HEK293T (cell line): ENCODE measurements at regions not wholly inside any gene's neighbourhood (a gene's known extent, or its start where the extent isn't known, plus 50 kb on each side); places are given as distances from the start of the nearest gene placed in this dataset.

Experiments
- CTCF ChIA-PET: fragments of 350-600 bp; formaldehyde crosslinking; extraction: SDS; loops from one replicate; lab custom pipeline; 2021; ENCODE audit warnings: antibody characterized with exemption, inconsistent platforms; lab: Yijun Ruan, JAX
- POLR2A ChIA-PET: fragments of 350-600 bp; formaldehyde crosslinking; extraction: SDS; loops from one replicate; lab custom pipeline; 2020; ENCODE audit warnings: antibody characterized with exemption, inconsistent platforms; lab: Yijun Ruan, JAX
- DNase-seq: peaks from one replicate; pipeline ENCODE4 v3.0.0; 2012; ENCODE audit warnings: mixed read lengths; ENCODE audit errors: extremely low spot score
- ARNT ChIP-seq: fragments of 450-650 bp; IDR thresholded peaks from 2 replicates; pipeline ENCODE4 v1.6.1; 2017; ENCODE audit warnings: mild to moderate bottlenecking
- BHLHE40 ChIP-seq: fragments of 450-650 bp; IDR thresholded peaks from 2 replicates; pipeline ENCODE4 v1.6.1; 2016; ENCODE audit warnings: mild to moderate bottlenecking, moderate library complexity, borderline replicate concordance
- CTBP1 ChIP-seq: fragments of 450-650 bp; IDR thresholded peaks from 2 replicates; pipeline ENCODE4 v1.6.1; 2016; ENCODE audit warnings: borderline replicate concordance
- ELF4 ChIP-seq: fragments of 450-650 bp; IDR thresholded peaks from 2 replicates; pipeline ENCODE4 v1.6.1; 2017; ENCODE audit warnings: antibody characterized with exemption
- FOXA1 ChIP-seq: fragments of 450-650 bp; IDR thresholded peaks from 2 replicates; pipeline ENCODE4 v1.6.1; 2016; ENCODE audit warnings: mild to moderate bottlenecking
- FOXK2 ChIP-seq: fragments of 450-650 bp; IDR thresholded peaks from 2 replicates; pipeline ENCODE4 v1.6.1; 2016; ENCODE audit warnings: mild to moderate bottlenecking
- FOXM1 ChIP-seq: fragments of 450-650 bp; IDR thresholded peaks from 2 replicates; pipeline ENCODE4 v1.6.1; 2017; ENCODE audit warnings: mild to moderate bottlenecking, borderline replicate concordance
- HDGF ChIP-seq: fragments of 450-650 bp; IDR thresholded peaks from 2 replicates; pipeline ENCODE4 v1.6.1; 2017; ENCODE audit warnings: antibody characterized with exemption, borderline replicate concordance
- L3MBTL2 ChIP-seq: fragments of 450-650 bp; conservative IDR thresholded peaks from 2 replicates; pipeline ENCODE4 v1.6.1; 2016; ENCODE audit warnings: mild to moderate bottlenecking
- LEF1 ChIP-seq: fragments of 450-650 bp; IDR thresholded peaks from 2 replicates; pipeline ENCODE4 v1.6.1; 2017; ENCODE audit warnings: mild to moderate bottlenecking, borderline replicate concordance
- NFRKB ChIP-seq: fragments of 450-650 bp; IDR thresholded peaks from 2 replicates; pipeline ENCODE4 v1.6.1; 2016; ENCODE audit warnings: mild to moderate bottlenecking, moderate library complexity
- PKNOX1 ChIP-seq: fragments of 450-650 bp; IDR thresholded peaks from 2 replicates; pipeline ENCODE4 v1.6.1; 2016
- SP1 ChIP-seq: fragments of 450-650 bp; IDR thresholded peaks from 2 replicates; pipeline ENCODE4 v1.6.1; 2017
- SUZ12 ChIP-seq: fragments of 450-650 bp; IDR thresholded peaks from 2 replicates; pipeline ENCODE4 v1.6.1; 2016; ENCODE audit warnings: mild to moderate bottlenecking
- TARDBP ChIP-seq: fragments of 450-650 bp; IDR thresholded peaks from 2 replicates; pipeline ENCODE4 v1.6.1; 2016
- ZNF384 ChIP-seq: fragments of 450-650 bp; IDR thresholded peaks from 2 replicates; pipeline ENCODE4 v1.6.1; 2016

GRCh38 chr3:150168698-150169097 lies 198.0 kb upstream of the PFN2 start:
- DNase-seq, result no peak
- CTCF ChIA-PET, result interaction anchor here (0.6 to 0.7 kb wide), 2 partner anchors 13 to 201 kb away, joined by 3 read pairs; no protein-coding TSS in a partner anchor
- POLR2A ChIA-PET, result no interaction called here
- no peak for TF ChIP-seq FOXK2
- TF ChIP-seq SP1, result no peak
- no peak for TF ChIP-seq L3MBTL2
- no peak for TF ChIP-seq FOXM1
- no peak for TF ChIP-seq PKNOX1
- no peak for TF ChIP-seq LEF1
- no peak for TF ChIP-seq BHLHE40
- TF ChIP-seq SUZ12, result no peak
- TF ChIP-seq NFRKB, result no peak
- TF ChIP-seq ZNF384, result no peak
- TF ChIP-seq FOXA1, result no peak
- no peak for TF ChIP-seq ELF4
- no peak for TF ChIP-seq HDGF
- no peak for TF ChIP-seq ARNT
- no peak for TF ChIP-seq TARDBP

GRCh38 chr3:150165396-150166094 lies 194.8 kb upstream of the PFN2 start:
- ChIA-PET CTCF (no interaction called here), POLR2A (no interaction called here)
- TF ChIP-seq ELF4 (no peak), PKNOX1 (no peak), BHLHE40 (no peak), L3MBTL2 (no peak), NFRKB (no peak), SUZ12 (no peak), FOXK2 (no peak), FOXM1 (no peak), ARNT (no peak), TARDBP (no peak), CTBP1 (no peak), LEF1 (no peak), ZNF384 (no peak), SP1 (no peak), FOXA1 (no peak), HDGF (no peak)
- no peak for DNase-seq

- TF ChIP-seq FOXA1, result no peak
- TF ChIP-seq ELF4, result no peak
- TF ChIP-seq SUZ12, result no peak
- TF ChIP-seq L3MBTL2, result no peak
- TF ChIP-seq FOXK2, result no peak
- TF ChIP-seq LEF1, result no peak
- TF ChIP-seq TARDBP, result no peak
- TF ChIP-seq SP1, result no peak
- no peak for TF ChIP-seq ARNT
- no peak for TF ChIP-seq PKNOX1
- TF ChIP-seq HDGF, result no peak
- TF ChIP-seq FOXM1, result no peak
- no peak for TF ChIP-seq NFRKB
- no peak for TF ChIP-seq BHLHE40
- no peak for TF ChIP-seq ZNF384
- no peak for TF ChIP-seq CTBP1
- no peak for DNase-seq
- ChIA-PET POLR2A (no interaction called here), CTCF (no interaction called here)
Observed at GRCh38 chr3:150161011-150161410, 190.3 kb upstream of the PFN2 start.

- TF ChIP-seq ELF4, result no peak
- TF ChIP-seq L3MBTL2, result no peak
- TF ChIP-seq PKNOX1, result no peak
- no peak for TF ChIP-seq ZNF384
- CTCF ChIA-PET, result no interaction called here
- POLR2A ChIA-PET, result no interaction called here
- DNase-seq, result no peak
Observed at GRCh38 chr3:150158943-150159625, 188.4 kb upstream of the PFN2 start.

- DNase-seq, result no peak
- no peak for TF ChIP-seq FOXA1
- ChIA-PET CTCF (no interaction called here), POLR2A (no interaction called here)
Observed at GRCh38 chr3:150152567-150152966, 181.9 kb upstream of the PFN2 start.

DNA sequence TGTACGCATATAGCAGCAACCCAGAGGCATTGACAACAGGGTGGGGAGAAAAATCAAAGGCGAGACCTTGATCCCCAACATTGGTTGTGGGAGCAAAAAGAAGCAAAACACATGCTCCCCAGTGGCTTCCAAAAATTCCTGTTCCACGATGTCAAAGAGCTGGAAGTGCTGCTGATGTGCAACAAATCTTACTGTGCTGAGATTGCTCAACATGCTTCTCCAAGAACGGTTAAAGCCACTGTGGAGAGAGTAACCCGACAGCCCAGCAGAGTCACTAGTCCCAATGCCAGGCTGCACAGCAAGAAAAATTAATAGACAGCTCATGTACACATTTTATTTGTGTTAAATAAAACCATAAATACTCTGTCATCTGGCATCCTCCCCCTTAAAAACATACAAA lies 179.9 kb upstream of the PFN2 start:
- CTCF ChIA-PET, result no interaction called here
- DNase-seq, result no peak
- no peak for TF ChIP-seq CTBP1
- no peak for TF ChIP-seq SUZ12
- TF ChIP-seq PKNOX1, result no peak
- no peak for TF ChIP-seq FOXK2
- no peak for TF ChIP-seq L3MBTL2
- no peak for TF ChIP-seq SP1
- TF ChIP-seq ELF4, result no peak
- no peak for TF ChIP-seq BHLHE40
- no peak for TF ChIP-seq TARDBP
- TF ChIP-seq NFRKB, result no peak
- TF ChIP-seq FOXA1, result no peak
- TF ChIP-seq ZNF384, result no peak
- no peak for TF ChIP-seq FOXM1
- TF ChIP-seq LEF1, result no peak
- no peak for TF ChIP-seq HDGF
- POLR2A ChIA-PET, result no interaction called here
